ACHN (cell line): ENCODE measurements at regions not wholly inside any gene's neighbourhood (a gene's known extent, or its start where the extent isn't known, plus 50 kb on each side); places are given as distances from the start of the nearest gene placed in this dataset.
"Not testable (repeated sequence)": the region's sequence is repeated elsewhere in the genome, so short reads cannot be mapped to it uniquely, and the experiment has no call there.

ENCODE experiments used
- DNase-seq: peaks from one replicate; pipeline ENCODE4 v3.0.0-alpha.2; 2015
- in situ Hi-C: cut with HindIII; loops from 2 replicates; pipeline ENCODE4 v1.10.0; 2017; ENCODE audit warnings: low sequenced_read_pairs, low pct_ligation_motif_present, low pct_unique_long_range_greater_than_20kb

GRCh38 chr1:228611707-228612106, 123.6 kb upstream of the RHOU start:
- DNase-seq, in situ Hi-C loops: not testable (repeated sequence)

GRCh38 chr1:228622002-228622716, 113.1 kb upstream of the RHOU start:
- in situ Hi-C loops, DNase-seq: not testable (repeated sequence)

DNA sequence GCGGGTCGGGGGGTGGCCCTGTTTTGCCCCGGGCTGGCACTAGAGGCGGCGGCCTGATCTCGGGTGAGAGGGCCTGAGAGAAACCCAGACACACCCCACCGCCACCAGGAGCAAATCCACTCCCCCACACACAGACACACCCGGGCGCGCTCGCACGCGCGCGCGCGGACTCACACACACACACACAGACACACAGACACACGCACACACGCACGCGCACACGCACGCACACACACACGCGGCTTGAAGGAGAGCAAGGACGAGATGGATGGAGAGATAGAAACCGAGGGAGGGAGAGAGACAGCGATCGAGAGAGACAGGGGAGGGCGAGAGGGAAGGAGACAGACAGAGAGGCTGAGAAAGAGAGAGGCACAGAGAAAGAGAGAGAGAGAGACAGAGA, 108.8 kb upstream of the RHOU start:
- in situ Hi-C loops, DNase-seq: not testable (repeated sequence)

GRCh38 chr1:228632858-228633257, 102.4 kb upstream of the RHOU start:
- in situ Hi-C loops, DNase-seq: not testable (repeated sequence)

DNA sequence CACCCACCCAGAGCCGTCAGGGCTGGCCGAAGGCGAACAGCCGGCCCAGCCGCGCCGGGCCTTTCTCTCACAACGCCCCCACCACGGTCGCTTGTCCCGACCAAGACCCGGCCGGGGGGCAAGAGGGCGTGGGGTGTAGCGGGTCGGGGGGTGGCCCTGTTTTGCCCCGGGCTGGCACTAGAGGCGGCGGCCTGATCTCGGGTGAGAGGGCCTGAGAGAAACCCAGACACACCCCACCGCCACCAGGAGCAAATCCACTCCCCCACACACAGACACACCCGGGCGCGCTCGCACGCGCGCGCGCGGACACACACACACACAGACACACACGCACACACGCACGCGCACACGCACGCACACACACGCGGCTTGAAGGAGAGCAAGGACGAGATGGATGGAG, 100.0 kb upstream of the RHOU start:
- DNase-seq, in situ Hi-C loops: not testable (repeated sequence)

DNA sequence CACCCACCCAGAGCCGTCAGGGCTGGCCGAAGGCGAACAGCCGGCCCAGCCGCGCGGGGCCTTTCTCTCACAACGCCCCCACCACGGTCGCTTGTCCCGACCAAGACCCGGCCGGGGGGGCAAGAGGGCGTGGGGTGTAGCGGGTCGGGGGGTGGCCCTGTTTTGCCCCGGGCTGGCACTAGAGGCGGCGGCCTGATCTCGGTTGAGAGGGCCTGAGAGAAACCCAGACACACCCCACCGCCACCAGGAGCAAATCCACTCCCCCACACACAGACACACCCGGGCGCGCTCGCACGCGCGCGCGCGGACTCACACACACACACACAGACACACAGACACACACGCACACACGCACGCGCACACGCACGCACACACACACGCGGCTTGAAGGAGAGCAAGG, 97.8 kb upstream of the RHOU start:
- DNase-seq, in situ Hi-C loops: not testable (repeated sequence)

DNA sequence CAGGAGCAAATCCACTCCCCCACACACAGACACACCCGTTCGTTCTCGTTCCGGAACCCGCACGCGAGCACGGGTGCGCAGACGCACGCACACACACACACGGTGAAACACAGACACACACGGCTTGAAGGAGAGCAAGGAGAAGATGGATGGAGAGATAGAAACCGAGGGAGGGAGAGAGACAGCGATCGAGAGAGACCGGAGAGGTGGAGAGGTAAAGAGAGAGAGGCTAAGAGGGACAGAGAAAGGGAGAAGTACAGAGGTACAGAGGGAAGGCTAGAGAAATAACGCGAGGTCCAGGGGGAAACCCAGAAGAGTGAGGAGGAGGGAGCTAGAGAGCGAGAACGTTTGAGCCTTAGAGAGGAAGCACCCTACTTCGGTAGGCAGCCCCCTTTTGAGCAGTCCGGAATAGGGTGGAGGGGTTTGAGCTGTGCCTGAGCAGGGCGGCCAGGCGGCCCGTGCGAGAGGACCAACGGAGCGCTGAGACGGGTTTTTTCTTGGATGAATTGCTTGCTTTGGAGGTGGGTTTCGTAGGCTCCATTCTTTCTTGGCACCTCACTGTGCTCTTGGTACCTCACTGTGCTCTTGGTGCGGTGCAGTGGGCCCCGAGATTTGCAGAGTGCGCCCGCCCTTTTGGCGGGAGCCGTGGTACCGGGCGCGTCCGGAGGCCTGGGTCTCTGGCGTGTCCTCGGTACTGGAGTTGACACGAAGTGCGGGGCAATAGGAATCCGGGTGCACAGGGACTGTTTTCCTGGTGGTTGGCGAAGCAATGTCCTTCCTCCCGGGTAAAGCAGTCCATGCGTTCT, 88.4 kb upstream of the RHOU start:
- in situ Hi-C loops: no loop called here

DNA sequence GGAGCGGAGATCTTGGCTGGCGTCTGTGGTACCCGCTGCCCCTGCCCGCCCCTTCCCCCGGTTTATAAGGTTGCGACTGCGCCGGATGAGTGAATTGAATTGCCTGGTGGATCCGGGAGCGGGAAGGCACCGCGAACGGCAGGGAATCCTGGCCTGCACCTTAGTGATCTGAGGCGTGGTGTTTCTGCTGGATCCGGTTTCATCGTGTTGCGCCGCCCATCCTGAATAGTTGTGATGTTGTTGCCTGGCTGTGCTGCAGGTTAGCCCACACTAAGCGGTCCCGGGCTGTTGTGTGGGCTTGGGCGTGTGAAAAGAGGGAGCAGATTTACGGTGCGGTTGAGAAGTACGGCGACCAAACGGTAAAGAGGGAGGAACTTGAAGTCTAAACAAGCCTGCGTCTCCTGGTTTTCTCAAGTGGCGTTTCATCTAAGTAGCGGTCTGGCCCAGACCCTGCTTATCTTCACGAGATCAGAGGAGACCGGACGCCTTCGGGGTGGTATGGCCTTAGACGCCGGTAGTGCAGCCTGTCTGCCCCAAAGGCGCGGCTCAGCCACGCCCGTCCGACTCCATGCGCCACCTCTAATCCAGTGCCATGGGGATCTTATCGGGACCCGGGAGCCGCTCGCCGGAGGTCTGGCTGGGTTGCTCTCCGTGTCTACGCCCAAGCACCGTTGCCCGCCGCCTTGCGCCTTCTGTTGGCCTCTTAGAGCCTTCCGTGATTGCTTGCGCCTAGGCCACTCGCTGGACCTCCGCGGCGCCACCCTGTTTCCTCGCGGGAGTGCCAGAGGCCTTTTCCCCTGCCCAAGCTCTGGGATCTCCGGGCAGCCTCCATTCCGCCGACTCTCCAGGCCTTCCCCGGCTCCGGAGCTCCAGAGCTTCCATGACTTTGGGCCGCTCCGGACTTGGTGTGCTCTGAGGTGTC, 87.5 kb upstream of the RHOU start:
- in situ Hi-C loops: no loop called here
- DNase-seq: peak; percentile 80

More for the DNA sequence above, 88.4 kb upstream of the RHOU start:
- peak; percentile 71 for DNase-seq

DNA sequence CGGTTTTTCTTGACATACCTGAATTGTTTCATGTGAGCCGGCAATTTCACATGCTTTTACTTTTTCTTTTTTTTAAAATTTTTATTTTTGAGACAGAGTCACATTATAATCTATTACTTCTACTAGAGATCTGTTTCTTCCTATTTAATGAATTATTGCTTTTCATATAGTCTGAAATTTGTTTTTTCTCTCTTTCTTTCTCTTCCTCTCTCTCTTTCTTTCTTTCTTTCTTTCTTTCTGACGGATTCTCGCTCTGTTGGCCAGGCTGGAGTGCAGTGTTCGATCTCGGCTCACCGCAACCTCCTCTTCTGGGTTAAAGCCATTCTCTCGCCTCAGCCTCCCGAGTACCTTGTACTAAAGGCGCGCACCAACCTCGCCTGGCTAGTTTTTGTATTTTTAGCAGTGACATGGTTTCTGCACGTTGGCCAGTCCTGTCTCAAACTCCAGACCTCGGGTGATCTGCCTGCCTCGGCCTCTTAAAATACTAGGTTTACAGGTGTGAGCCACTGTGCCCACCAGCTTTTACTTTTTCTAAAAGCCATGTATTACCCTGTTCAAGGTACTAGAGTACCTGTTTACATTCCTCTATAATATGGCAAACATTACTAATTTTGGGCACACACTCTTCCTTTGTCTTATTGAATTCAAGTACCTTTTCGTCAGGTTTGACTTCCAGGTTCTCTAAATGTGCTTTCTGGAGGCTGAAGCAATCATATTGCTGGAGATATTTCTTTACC, 86.5 kb upstream of the RHOU start:
- in situ Hi-C loops: no loop called here
- no peak for DNase-seq

DNA sequence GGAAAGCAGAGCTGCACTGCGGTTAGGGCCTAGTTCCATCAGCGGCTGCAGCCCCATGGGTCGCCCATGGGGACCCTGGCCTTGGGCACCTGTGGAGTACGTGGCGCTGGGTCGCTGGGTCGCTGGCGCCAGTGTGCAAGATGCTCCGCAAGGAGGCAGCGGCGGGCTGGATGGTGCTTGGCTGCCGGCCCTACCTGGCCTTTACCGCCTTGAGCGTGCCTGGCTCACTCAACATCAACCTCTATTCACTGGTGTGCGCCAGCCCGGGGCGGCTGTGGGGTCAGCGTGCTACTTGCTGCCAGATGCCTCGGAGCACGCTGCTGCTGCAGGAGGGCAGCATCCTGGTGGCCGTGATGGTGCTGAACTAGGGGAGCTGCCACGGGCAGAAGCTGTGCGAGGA, 85.1 kb upstream of the RHOU start:
- in situ Hi-C loops: no loop called here
- no peak for DNase-seq

DNA sequence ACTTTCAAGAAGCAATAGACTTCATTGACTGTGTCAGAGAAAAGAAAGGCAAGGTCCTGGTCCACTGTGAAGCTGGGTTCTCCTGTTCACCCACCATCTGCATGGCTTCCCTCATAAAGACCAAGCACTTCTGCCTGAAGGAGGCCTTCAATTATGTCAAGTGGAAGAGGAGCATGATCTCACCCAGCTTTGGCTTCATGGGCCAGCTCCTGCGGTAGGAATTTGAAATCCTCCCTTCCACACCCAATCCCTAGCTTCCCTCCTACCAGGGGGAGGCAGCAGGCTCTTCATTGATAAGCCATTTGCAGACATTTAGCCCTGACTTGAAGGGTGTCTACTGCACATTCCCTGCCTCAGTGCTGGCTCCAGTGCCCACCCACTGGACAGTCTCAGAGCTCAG, 84.3 kb upstream of the RHOU start:
- no peak for DNase-seq
- in situ Hi-C loops: no loop called here

GRCh38 chr1:228652116-228652515, 83.2 kb upstream of the RHOU start:
- in situ Hi-C loops: no loop called here
- DNase-seq: no peak

DNA sequence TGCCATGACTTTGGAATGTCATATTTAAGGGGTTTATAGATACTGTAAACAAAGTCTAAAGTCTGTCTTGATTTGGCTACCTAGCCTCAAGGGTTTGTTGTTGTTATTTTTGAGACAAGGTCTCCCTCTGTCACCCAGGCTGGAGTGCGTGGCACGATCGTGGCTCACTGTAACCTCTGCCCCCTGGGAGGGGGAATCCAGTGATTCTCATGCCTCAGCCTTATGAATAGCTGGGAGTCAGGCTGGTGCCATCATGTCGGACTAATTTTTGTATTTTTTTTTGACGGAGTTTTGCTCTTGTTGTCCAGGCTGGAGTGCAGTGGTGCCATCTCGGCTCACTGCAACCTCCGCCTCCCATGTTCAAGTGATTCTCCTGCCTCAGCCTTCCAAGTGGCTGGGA, 82.2 kb upstream of the RHOU start:
- DNase-seq: not testable (repeated sequence)

DNA sequence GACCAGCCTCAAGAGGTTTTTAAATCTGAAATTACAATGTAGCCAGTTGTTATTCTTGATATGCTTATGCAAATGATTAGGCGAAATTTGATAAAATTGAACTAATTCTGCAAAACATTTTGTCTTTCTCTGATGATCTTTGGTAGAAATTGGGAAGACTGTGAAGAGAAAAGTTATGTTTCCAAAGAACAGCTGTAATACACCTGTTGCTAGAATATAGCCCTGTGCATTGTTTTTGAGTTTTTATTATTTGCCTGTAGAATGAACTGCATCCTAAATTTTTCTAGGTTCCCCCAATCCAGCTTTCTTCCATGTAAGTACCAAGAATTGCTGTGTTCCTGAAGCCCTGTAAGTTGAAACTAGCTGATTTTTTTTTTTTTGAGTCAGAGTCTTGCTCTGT, 81.5 kb upstream of the RHOU start:
- in situ Hi-C loops: no loop called here
- DNase-seq: no peak

More for the DNA sequence above, 82.2 kb upstream of the RHOU start:
- in situ Hi-C loops: not testable (repeated sequence)

DNA sequence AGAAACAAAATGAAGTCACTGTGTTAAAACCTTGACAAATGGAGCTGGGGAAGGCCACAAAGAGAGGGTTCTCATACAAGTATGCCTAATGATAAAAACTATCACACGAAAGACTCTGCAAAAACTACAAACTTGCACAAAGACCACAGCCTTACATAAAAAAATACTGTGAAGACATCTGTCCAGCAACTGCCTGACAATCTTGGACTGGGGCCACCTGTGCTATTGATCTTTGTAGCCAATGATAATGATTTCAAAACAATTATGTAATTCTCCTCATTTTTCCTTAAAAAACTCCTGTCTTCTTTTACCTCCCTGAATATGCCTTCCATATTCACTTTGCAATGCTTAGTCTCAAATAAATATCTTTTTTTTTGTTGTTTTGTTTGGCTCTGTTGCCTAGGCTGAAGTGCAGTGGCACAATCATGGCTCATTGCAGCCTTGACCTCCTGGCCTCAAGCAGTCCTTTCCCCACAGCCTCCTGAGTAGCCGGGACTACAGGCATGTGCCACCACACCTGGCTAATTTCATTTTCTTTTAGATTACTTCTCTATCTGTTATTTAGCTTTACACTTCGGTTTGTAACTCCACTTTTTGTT, 79.4 kb upstream of the RHOU start:
- in situ Hi-C loops: no loop called here
- DNase-seq: no peak

DNA sequence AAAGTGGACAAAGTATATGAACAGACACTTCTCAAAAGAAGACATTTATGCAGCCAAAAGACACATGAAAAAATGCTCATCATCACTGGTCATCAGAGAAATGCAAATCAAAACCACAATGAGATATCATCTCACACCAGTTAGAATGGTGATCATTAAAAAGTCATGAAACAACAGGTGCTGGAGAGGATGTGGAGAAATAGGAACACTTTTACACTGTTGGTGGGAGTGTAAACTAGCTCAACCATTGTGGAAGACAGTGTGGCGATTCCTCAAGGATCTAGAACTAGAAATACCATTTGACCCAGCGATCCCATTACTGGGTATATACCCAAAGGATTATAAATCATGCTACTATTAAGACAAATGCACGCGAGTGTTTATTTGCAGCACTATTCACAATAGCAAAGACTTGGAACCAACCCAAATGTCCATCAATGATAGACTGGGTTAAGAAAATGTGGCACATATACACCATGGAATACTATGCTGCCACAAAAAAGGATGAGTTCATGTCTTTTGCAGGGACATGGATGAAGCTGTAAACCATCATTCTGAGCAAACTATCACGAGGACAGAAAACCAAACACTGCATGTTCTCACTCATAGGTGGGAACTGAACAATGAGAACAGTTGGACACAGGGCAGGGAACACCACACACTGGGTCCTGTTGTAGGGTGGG, 73.1 kb upstream of the RHOU start:
- DNase-seq, in situ Hi-C loops: not testable (repeated sequence)

DNA sequence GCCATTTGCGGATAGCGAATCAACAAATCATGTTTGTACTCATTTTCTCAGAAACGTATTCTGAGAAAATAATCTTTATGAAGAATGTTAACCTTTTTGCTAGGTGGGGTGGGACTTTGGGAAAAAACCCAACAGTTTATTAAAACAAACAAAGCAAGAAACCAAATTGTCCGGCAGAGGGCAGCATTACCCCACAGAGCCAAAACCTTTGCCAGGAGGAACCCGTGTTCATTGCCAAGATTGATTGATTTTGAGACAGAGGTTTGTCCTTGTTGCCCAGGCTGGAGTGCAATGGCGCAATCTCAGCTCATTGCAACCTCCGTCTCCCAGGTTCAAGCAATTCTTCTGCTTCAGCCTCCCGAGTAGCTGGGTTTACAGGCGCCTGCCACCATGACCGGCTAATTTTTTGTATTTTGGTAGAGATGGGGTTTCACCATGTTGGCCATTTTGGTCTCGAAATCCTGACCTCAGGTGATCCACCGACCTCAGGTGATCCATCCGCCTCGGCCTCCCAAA, 70.8 kb upstream of the RHOU start:
- in situ Hi-C loops: no loop called here
- DNase-seq: peak; percentile 69
